ENCODE measurements at regions not wholly inside any gene's neighbourhood (a gene's known extent, or its start where the extent isn't known, plus 50 kb on each side); places are given as distances from the start of the nearest gene placed in this dataset.

DNA sequence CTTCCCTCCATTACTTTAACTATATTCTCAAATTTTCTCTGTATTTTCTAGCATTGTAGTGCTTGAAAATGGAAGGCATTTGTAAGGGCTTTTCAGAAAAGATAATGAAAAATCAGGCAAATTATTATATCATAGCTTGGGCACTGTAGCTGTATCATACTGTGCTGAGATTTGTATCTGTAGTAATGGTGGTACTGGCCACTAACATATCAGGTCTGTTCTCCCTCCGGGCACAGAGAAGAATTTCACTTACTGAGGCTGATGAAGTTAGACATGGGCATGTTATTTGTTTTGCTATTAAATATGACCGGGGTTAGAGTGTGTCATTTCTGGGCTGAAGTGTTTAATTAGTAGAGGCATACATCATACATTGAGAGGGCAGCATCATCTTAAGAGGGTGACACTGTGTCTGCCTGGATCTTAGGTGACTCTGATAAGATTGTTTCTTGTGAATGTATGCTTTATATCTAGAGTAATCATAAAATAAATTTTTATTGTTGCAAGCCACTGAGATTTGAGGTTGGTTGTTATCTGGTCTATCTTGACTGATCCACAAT lies 1395.9 kb downstream of the EPHA7 start:
- Mint-ChIP-seq H3K27me3 (ENCODE audit: unreplicated experiment) (no peaks in the 10 kb centered on the region), H3K36me3 (ENCODE audit: unreplicated experiment) (no peaks in the 10 kb centered on the region), H3K4me1 (ENCODE audit: unreplicated experiment) (no peaks in the 10 kb centered on the region), H3K4me3 (ENCODE audit: unreplicated experiment) (no peak overlapping the region), H3K9me3 (ENCODE audit: unreplicated experiment) (no peaks in the 10 kb centered on the region), H3K27ac (ENCODE audit: unreplicated experiment) (no peak overlapping the region)
- TF ChIP-seq, protein P1, sequence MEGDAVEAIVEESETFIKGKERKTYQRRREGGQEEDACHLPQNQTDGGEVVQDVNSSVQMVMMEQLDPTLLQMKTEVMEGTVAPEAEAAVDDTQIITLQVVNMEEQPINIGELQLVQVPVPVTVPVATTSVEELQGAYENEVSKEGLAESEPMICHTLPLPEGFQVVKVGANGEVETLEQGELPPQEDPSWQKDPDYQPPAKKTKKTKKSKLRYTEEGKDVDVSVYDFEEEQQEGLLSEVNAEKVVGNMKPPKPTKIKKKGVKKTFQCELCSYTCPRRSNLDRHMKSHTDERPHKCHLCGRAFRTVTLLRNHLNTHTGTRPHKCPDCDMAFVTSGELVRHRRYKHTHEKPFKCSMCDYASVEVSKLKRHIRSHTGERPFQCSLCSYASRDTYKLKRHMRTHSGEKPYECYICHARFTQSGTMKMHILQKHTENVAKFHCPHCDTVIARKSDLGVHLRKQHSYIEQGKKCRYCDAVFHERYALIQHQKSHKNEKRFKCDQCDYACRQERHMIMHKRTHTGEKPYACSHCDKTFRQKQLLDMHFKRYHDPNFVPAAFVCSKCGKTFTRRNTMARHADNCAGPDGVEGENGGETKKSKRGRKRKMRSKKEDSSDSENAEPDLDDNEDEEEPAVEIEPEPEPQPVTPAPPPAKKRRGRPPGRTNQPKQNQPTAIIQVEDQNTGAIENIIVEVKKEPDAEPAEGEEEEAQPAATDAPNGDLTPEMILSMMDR (IDR thresholded peaks at IDR 0.05) = no peak
- DNase-seq (ENCODE audit: extremely low spot score, unreplicated experiment) = no peak

DNA sequence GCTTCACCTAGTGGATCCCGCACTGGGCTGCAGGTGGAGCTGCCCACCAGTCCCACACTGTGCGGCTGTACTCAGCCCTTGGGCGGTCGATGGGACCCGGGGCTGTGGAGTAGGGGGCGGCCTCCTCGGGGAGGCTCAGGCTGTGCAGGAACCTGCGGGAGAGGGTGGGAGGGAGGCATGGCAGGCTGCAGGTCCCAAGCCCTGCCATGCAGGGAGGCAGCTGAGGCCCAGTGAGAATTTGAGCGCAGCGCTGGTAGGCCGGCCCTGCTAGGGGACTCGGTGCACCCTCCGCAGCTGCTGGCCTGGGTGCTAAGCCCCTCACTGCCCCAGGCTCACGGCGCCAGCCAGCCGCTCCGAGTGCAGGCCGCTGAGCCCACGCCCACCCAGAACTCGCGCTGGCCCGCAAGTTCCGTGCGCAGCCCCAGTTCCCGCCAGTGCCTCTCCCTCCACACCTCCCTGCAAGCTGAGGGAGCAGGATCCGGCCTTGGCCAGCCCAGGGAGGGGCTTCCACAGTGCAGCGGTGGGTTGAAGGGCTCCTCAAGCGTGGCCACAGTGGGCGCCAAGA lies 1407.6 kb downstream of the EPHA7 start:
- H3K36me3 Mint-ChIP-seq (ENCODE audit: unreplicated experiment) = no peaks in the 10 kb centered on the region
- H3K27me3 Mint-ChIP-seq (ENCODE audit: unreplicated experiment) = no peaks in the 10 kb centered on the region
- TF ChIP-seq, protein P1 (IDR thresholded peaks at IDR 0.05) = no peak
- no peak overlapping the region for H3K4me3 Mint-ChIP-seq (ENCODE audit: unreplicated experiment)
- DNase-seq (ENCODE audit: extremely low spot score, unreplicated experiment) = peak; percentile 84
- no peak overlapping the region for H3K27ac Mint-ChIP-seq (ENCODE audit: unreplicated experiment)
- peaks cover 2% of the 10 kb centered on the region for H3K4me1 Mint-ChIP-seq (ENCODE audit: unreplicated experiment)
- H3K9me3 Mint-ChIP-seq (ENCODE audit: unreplicated experiment) = peaks cover 15% of the 10 kb centered on the region

DNA sequence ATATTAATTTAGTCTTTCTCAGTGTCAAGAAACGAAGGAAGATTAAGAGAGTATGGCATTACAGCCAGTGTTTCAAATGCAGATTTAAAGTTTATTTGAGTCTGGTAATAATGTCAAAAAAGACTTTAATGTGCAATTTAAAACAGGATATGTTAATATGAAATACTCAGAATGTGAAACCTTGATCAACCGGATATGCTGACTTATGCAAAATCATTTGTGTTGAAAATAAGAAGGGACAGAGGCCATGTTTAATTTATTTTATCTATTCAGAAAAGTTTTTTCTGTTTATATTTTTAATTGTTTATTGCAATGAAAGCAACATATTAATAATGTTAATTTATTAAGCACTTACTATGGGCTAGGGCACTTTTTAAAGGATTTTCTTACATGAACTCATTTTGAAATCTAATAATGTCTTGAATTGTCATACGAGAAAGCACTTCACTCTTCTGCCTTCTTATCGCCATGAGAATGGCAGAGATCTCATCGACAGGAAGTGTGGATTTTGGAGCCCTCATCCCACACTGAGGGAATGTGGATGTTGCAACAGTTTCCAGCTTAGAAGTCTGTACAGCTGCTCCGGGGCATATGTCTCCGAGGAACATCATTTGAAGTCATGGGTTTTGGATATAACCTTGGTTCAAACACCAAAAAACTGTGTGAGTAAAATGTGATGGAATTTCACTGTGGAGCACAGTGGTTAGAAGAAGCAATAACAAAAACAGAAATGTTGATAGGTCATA lies 1410.4 kb downstream of the EPHA7 start:
- no peak for DNase-seq (ENCODE audit: extremely low spot score, unreplicated experiment)
- H3K27ac Mint-ChIP-seq (ENCODE audit: unreplicated experiment) = no peak overlapping the region
- TF ChIP-seq, protein P1 (IDR thresholded peaks at IDR 0.05) = no peak
- no peaks in the 10 kb centered on the region for H3K27me3 Mint-ChIP-seq (ENCODE audit: unreplicated experiment)
- H3K4me3 Mint-ChIP-seq (ENCODE audit: unreplicated experiment) = no peak overlapping the region
- no peaks in the 10 kb centered on the region for H3K4me1 Mint-ChIP-seq (ENCODE audit: unreplicated experiment)
- no peaks in the 10 kb centered on the region for H3K36me3 Mint-ChIP-seq (ENCODE audit: unreplicated experiment)
- H3K9me3 Mint-ChIP-seq (ENCODE audit: unreplicated experiment) = peaks cover 5% of the 10 kb centered on the region

DNA sequence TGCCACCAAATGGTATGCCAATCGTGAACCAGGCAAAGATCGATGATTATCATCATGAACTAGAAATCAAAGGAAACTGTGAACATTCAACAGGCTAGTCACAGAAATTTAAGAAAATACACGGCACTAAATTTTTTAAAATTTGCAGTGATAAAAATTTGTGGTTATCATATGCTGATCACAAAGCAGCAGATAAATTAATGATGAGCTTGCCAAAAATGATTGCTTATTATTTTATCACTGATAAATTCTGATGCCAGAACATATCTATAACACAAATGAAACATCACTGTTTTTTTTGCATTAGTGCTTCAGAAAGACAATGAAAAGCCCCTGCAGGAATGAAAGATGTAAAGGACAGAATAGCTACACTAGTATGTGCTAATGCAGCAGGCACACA lies 1413.2 kb upstream of the MAP3K7 start:
- Mint-ChIP-seq H3K4me1 (ENCODE audit: unreplicated experiment) (peaks cover 5% of the 10 kb centered on the region), H3K27me3 (ENCODE audit: unreplicated experiment) (no peaks in the 10 kb centered on the region), H3K27ac (ENCODE audit: unreplicated experiment) (no peak overlapping the region), H3K4me3 (ENCODE audit: unreplicated experiment) (no peak overlapping the region), H3K9me3 (ENCODE audit: unreplicated experiment) (peaks cover 17% of the 10 kb centered on the region), H3K36me3 (ENCODE audit: unreplicated experiment) (no peaks in the 10 kb centered on the region)
- TF ChIP-seq, protein P1 (IDR thresholded peaks at IDR 0.05) = no peak
- DNase-seq (ENCODE audit: extremely low spot score, unreplicated experiment) = no peak

GRCh38 chr6:91994787-91995186 lies 1407.9 kb upstream of the MAP3K7 start:
- Mint-ChIP-seq H3K9me3 (ENCODE audit: unreplicated experiment) (peaks cover 24% of the 10 kb centered on the region), H3K4me3 (ENCODE audit: unreplicated experiment) (no peak overlapping the region), H3K27ac (ENCODE audit: unreplicated experiment) (no peak overlapping the region), H3K27me3 (ENCODE audit: unreplicated experiment) (no peaks in the 10 kb centered on the region), H3K36me3 (ENCODE audit: unreplicated experiment) (no peaks in the 10 kb centered on the region), H3K4me1 (ENCODE audit: unreplicated experiment) (peaks cover 5% of the 10 kb centered on the region)
- TF ChIP-seq, protein P1 (IDR thresholded peaks at IDR 0.05) = no peak
- no peak for DNase-seq (ENCODE audit: extremely low spot score, unreplicated experiment)

Measured in osteocyte (in vitro differentiated cells).